HG03066 (cell line): ENCODE measurements at regions not wholly inside any gene's neighbourhood (a gene's known extent, or its start where the extent isn't known, plus 50 kb on each side); places are given as distances from the start of the nearest gene placed in this dataset.

Experiments
- ATAC-seq: cut with Tn5 transposase; IDR thresholded peaks from one replicate; pipeline ENCODE4 v1.9.1; 2021; ENCODE audit warnings: low read depth; ENCODE audit not compliant: unreplicated experiment

DNA sequence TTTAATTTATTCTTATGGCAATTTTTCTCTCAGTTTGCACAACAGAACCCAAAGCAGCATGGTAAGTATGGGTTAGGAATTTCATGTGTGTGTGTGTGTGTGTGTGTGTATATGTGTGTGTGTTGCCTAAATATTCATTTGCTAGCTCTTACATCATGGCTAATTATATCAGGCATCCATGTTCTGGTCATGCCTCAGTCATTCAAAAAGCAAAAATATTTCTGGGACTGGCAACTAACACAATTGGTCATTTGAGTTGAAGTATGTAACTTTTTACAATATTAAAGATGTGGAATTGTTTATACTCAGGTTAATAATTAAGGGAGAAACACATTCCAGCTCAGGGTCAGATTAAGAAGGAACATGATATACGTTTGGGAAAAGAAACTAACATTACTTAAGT lies 67.6 kb upstream of the PHYHIPL start:
- ATAC-seq = no peak

GRCh38 chr10:59109826-59110225 lies 66.6 kb upstream of the PHYHIPL start:
- no peak for ATAC-seq

- no peak for ATAC-seq
These were observed 52.3 kb upstream of the PHYHIPL start for GRCh38 chr10:59124187-59124586.

DNA sequence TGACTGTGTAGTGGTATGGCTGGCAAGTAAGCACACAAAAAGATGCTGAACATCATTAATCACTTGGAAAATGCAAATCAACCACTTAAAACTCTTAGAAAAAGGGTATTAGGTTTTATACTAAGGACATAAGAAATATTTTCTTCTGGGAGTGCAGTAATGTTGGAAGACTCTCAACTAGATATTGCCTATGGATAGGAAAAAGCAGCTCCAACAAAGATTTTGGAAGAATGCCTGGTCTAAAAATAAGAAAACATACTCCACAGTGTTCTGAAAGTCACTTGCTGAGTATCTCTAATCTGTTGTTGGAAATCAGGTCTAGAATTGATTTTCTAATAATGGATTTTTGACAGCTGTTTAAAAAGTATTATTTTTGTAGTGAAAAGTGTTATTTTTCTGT lies 50.8 kb upstream of the PHYHIPL start:
- ATAC-seq = no peak

GRCh38 chr10:59126261-59126660 lies 50.2 kb upstream of the PHYHIPL start:
- no peak for ATAC-seq
